ENCODE measurements at regions not wholly inside any gene's neighbourhood (a gene's known extent, or its start where the extent isn't known, plus 50 kb on each side); places are given as distances from the start of the nearest gene placed in this dataset.

- BruUV-seq (replicated peaks): no TSS peak
- peaks cover 6% of the 10 kb centered on the region for H3K36me3 Mint-ChIP-seq (ENCODE audit: insufficient read depth, unreplicated experiment)
- ChIA-PET POLR2A (no interaction called here), CTCF (no interaction called here)
- intact Hi-C loops (cut with micrococcal nuclease): no loop called here
- TF ChIP-seq, protein P1, sequence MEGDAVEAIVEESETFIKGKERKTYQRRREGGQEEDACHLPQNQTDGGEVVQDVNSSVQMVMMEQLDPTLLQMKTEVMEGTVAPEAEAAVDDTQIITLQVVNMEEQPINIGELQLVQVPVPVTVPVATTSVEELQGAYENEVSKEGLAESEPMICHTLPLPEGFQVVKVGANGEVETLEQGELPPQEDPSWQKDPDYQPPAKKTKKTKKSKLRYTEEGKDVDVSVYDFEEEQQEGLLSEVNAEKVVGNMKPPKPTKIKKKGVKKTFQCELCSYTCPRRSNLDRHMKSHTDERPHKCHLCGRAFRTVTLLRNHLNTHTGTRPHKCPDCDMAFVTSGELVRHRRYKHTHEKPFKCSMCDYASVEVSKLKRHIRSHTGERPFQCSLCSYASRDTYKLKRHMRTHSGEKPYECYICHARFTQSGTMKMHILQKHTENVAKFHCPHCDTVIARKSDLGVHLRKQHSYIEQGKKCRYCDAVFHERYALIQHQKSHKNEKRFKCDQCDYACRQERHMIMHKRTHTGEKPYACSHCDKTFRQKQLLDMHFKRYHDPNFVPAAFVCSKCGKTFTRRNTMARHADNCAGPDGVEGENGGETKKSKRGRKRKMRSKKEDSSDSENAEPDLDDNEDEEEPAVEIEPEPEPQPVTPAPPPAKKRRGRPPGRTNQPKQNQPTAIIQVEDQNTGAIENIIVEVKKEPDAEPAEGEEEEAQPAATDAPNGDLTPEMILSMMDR (IDR thresholded peaks at IDR 0.05; ENCODE audit: unreplicated experiment): no peak
- no peak overlapping the region for H3K27ac Mint-ChIP-seq (ENCODE audit: low read depth, unreplicated experiment)
- no peaks in the 10 kb centered on the region for H3K4me1 Mint-ChIP-seq (ENCODE audit: insufficient read depth, unreplicated experiment)
- H3K4me3 Mint-ChIP-seq (ENCODE audit: unreplicated experiment): no peak overlapping the region
- no peak for DNase-seq (ENCODE audit: unreplicated experiment)
- no peaks in the 10 kb centered on the region for H3K27me3 Mint-ChIP-seq (ENCODE audit: insufficient read depth, unreplicated experiment)
- no peaks in the 10 kb centered on the region for H3K9me3 Mint-ChIP-seq (ENCODE audit: unreplicated experiment)
Measured at GRCh38 chr5:97714424-97714823, 531.4 kb upstream of the RIOK2 start.

DNA sequence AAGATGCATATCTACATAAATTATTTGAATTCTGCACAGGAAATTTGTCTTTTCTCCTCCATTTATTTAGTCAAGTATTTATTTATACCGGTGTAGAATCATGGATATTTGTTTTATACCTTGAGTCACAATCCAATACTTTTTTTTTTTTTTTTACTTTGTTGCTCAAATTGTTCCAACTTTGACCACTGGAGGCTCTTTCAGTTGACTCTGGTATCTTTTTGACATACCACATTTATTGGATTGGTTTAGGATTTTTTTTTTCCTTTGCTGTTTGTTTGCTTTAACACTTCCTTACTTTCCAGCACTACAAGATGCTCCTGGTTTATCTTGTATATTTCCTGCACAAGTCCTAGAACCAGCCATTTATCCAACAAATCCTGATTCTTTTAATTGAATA, 543.1 kb upstream of the RIOK2 start:
- intact Hi-C loops (cut with micrococcal nuclease): no loop called here
- Mint-ChIP-seq H3K27me3 (ENCODE audit: insufficient read depth, unreplicated experiment) (no peaks in the 10 kb centered on the region), H3K27ac (ENCODE audit: low read depth, unreplicated experiment) (no peak overlapping the region), H3K4me1 (ENCODE audit: insufficient read depth, unreplicated experiment) (no peaks in the 10 kb centered on the region), H3K4me3 (ENCODE audit: unreplicated experiment) (no peak overlapping the region), H3K9me3 (ENCODE audit: unreplicated experiment) (peaks cover 8% of the 10 kb centered on the region), H3K36me3 (ENCODE audit: insufficient read depth, unreplicated experiment) (no peaks in the 10 kb centered on the region)
- TF ChIP-seq, protein P1 (IDR thresholded peaks at IDR 0.05; ENCODE audit: unreplicated experiment): no peak
- DNase-seq (ENCODE audit: unreplicated experiment): no peak
- POLR2A ChIA-PET: no interaction called here
- no TSS peak for BruUV-seq (replicated peaks)
- CTCF ChIA-PET: interaction anchor here (0.6 to 0.7 kb wide), 2 partner anchors 9 to 322 kb away, joined by 3 to 8 read pairs; no protein-coding TSS in a partner anchor

DNA sequence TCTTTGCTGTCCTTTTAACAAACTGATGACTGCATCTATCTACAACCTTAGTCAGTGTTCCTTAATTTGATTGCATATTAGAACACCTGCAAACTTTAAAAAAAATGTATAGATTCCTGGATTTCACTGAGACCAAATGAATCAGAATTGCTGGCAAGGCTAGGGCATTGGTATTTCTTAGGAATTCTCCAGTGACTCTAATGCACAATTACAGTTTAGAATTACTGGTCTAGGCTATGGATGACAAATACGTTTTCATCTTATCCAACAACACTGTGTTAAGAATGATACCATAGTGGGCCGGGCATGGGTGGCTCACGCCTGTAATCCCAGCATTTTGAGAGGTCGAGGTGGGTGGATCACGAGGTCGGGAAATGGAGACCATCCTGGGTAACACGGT, 545.9 kb upstream of the RIOK2 start:
- H3K4me1 Mint-ChIP-seq (ENCODE audit: insufficient read depth, unreplicated experiment): no peaks in the 10 kb centered on the region
- ChIA-PET CTCF (no interaction called here), POLR2A (no interaction called here)
- intact Hi-C loops (cut with micrococcal nuclease): no loop called here
- BruUV-seq (replicated peaks): no TSS peak
- no peak for DNase-seq (ENCODE audit: unreplicated experiment)
- no peaks in the 10 kb centered on the region for H3K9me3 Mint-ChIP-seq (ENCODE audit: unreplicated experiment)
- TF ChIP-seq, protein P1 (IDR thresholded peaks at IDR 0.05; ENCODE audit: unreplicated experiment): no peak
- no peak overlapping the region for H3K27ac Mint-ChIP-seq (ENCODE audit: low read depth, unreplicated experiment)
- no peaks in the 10 kb centered on the region for H3K27me3 Mint-ChIP-seq (ENCODE audit: insufficient read depth, unreplicated experiment)
- no peaks in the 10 kb centered on the region for H3K36me3 Mint-ChIP-seq (ENCODE audit: insufficient read depth, unreplicated experiment)
- H3K4me3 Mint-ChIP-seq (ENCODE audit: unreplicated experiment): no peak overlapping the region

- no peaks in the 10 kb centered on the region for H3K27me3 Mint-ChIP-seq (ENCODE audit: insufficient read depth, unreplicated experiment)
- TF ChIP-seq, protein P1 (IDR thresholded peaks at IDR 0.05; ENCODE audit: unreplicated experiment): no peak
- DNase-seq (ENCODE audit: unreplicated experiment): no peak
- no peak overlapping the region for H3K4me3 Mint-ChIP-seq (ENCODE audit: unreplicated experiment)
- BruUV-seq (replicated peaks): no TSS peak
- no peak overlapping the region for H3K27ac Mint-ChIP-seq (ENCODE audit: low read depth, unreplicated experiment)
- CTCF ChIA-PET: no interaction called here
- POLR2A ChIA-PET: no interaction called here
- H3K4me1 Mint-ChIP-seq (ENCODE audit: insufficient read depth, unreplicated experiment): no peaks in the 10 kb centered on the region
- H3K9me3 Mint-ChIP-seq (ENCODE audit: unreplicated experiment): no peaks in the 10 kb centered on the region
- H3K36me3 Mint-ChIP-seq (ENCODE audit: insufficient read depth, unreplicated experiment): no peaks in the 10 kb centered on the region
- intact Hi-C loops (cut with micrococcal nuclease): no loop called here
Measured at GRCh38 chr5:97729938-97730337, 546.9 kb upstream of the RIOK2 start.
